WI38 (cell line): ENCODE measurements at regions not wholly inside any gene's neighbourhood (a gene's known extent, or its start where the extent isn't known, plus 50 kb on each side); places are given as distances from the start of the nearest gene placed in this dataset.

Experiments used
- H3K4me3 ChIP-seq: 2 replicates; pipeline ENCODE4 v1.5.1; 2011; ENCODE audit warnings: low read depth, mild to moderate bottlenecking, control low read depth, low read length
- TF ChIP-seq, protein P1 (sequence below): IDR thresholded peaks from 2 replicates; pipeline ENCODE4 v1.5.1; 2012; ENCODE audit warnings: low read depth, mild to moderate bottlenecking, control low read depth, low read length

DNA sequence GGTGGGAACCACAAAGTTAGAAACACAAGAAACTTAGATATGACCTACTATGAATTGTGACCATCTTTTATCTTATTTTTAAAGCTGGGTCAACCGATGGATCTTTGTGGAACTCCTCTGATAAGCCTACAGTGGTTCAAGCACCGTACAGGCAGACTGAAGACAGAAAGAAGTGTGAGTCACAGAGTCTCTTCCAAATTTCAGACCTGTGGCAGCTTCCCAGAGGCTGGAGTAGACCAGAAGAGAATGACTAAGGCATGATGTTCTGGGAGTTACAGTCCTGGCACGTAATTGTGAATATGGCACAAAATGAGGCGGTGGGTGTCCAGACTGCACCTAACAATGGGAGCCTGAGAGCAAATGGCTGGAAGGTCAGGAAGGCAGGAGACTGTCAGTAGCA lies 70.0 kb downstream of the LMO4 start:
- no peak overlapping the region for H3K4me3 ChIP-seq
- TF ChIP-seq, protein P1, sequence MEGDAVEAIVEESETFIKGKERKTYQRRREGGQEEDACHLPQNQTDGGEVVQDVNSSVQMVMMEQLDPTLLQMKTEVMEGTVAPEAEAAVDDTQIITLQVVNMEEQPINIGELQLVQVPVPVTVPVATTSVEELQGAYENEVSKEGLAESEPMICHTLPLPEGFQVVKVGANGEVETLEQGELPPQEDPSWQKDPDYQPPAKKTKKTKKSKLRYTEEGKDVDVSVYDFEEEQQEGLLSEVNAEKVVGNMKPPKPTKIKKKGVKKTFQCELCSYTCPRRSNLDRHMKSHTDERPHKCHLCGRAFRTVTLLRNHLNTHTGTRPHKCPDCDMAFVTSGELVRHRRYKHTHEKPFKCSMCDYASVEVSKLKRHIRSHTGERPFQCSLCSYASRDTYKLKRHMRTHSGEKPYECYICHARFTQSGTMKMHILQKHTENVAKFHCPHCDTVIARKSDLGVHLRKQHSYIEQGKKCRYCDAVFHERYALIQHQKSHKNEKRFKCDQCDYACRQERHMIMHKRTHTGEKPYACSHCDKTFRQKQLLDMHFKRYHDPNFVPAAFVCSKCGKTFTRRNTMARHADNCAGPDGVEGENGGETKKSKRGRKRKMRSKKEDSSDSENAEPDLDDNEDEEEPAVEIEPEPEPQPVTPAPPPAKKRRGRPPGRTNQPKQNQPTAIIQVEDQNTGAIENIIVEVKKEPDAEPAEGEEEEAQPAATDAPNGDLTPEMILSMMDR, result no peak

DNA sequence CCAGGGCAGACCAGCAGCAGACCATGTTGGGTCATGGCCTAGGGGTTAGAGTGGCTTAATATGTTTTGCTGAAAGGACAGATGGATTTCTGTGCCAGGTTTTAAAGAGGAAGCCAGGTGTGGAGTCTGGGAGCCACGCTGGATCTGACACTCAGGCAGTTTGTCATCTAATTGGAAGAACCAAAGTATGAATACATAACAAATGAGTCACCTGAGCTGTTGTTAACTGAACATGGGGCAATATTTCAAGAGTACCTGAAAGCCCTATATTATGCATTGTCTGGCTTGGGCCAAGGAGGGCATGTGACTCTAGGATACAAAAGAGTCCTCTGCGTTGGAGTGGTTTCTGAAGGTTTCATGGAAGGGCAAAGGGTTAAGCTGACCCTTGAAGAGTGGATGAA lies 70.6 kb downstream of the LMO4 start:
- TF ChIP-seq, protein P1, result no peak
- no peak overlapping the region for H3K4me3 ChIP-seq

GRCh38 chr1:87399701-87400100 lies 71.0 kb downstream of the LMO4 start:
- no peak overlapping the region for H3K4me3 ChIP-seq
- TF ChIP-seq, protein P1, result no peak

- no peak overlapping the region for H3K4me3 ChIP-seq
- TF ChIP-seq, protein P1, result no peak
Measured at GRCh38 chr1:87400813-87401212, 72.1 kb downstream of the LMO4 start.

GRCh38 chr1:87402241-87403002 lies 73.7 kb downstream of the LMO4 start:
- H3K4me3 ChIP-seq, result no peak overlapping the region

GRCh38 chr1:87403061-87403820 lies 74.6 kb downstream of the LMO4 start:
- TF ChIP-seq, protein P1, result no peak
- H3K4me3 ChIP-seq, result no peak overlapping the region

More at GRCh38 chr1:87402241-87403002, 73.7 kb downstream of the LMO4 start:
- TF ChIP-seq, protein P1, result no peak

GRCh38 chr1:87404296-87404695 lies 75.6 kb downstream of the LMO4 start:
- TF ChIP-seq, protein P1, result no peak
- H3K4me3 ChIP-seq, result no peak overlapping the region
